HG03097 (cell line): ENCODE measurements at regions not wholly inside any gene's neighbourhood (a gene's known extent, or its start where the extent isn't known, plus 50 kb on each side); places are given as distances from the start of the nearest gene placed in this dataset.

Experiments
- ATAC-seq: cut with Tn5 transposase; IDR thresholded peaks from one replicate; pipeline ENCODE4 v1.9.1; 2021; ENCODE audit not compliant: unreplicated experiment, low FRiP score

- ATAC-seq = no peak
Measured at GRCh38 chr6:166677941-166678340, 50.9 kb upstream of the RPS6KA2 start.
